WI38 (cell line): ENCODE measurements at regions not wholly inside any gene's neighbourhood (a gene's known extent, or its start where the extent isn't known, plus 50 kb on each side); places are given as distances from the start of the nearest gene placed in this dataset.

Experiments
- H3K4me3 ChIP-seq: 2 replicates; pipeline ENCODE4 v1.5.1; 2011; ENCODE audit warnings: low read depth, mild to moderate bottlenecking, control low read depth, low read length
- TF ChIP-seq, protein P1 (sequence below): IDR thresholded peaks from 2 replicates; pipeline ENCODE4 v1.5.1; 2012; ENCODE audit warnings: low read depth, mild to moderate bottlenecking, control low read depth, low read length

DNA sequence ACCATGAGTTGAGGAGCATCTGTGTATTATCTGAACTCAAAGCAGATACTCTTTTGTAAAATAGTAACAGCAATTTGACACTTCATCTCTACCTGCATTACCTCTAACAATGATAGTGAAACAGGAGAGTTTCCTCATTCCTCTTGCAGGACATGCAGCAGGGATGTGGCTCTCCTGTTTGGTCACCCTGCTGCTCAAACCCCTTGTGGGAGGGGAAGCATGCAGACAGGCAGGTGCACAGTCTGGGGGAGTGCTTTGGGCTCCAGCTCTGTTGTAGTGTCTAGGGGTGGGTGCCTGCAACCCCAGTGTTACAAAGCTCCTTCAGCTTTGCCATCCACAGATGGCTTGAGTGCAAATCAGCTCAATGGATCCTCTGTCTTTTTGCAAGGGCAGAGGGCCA, 827.6 kb downstream of the DACH1 start:
- TF ChIP-seq, protein P1, sequence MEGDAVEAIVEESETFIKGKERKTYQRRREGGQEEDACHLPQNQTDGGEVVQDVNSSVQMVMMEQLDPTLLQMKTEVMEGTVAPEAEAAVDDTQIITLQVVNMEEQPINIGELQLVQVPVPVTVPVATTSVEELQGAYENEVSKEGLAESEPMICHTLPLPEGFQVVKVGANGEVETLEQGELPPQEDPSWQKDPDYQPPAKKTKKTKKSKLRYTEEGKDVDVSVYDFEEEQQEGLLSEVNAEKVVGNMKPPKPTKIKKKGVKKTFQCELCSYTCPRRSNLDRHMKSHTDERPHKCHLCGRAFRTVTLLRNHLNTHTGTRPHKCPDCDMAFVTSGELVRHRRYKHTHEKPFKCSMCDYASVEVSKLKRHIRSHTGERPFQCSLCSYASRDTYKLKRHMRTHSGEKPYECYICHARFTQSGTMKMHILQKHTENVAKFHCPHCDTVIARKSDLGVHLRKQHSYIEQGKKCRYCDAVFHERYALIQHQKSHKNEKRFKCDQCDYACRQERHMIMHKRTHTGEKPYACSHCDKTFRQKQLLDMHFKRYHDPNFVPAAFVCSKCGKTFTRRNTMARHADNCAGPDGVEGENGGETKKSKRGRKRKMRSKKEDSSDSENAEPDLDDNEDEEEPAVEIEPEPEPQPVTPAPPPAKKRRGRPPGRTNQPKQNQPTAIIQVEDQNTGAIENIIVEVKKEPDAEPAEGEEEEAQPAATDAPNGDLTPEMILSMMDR, result no peak
- H3K4me3 ChIP-seq, result no peak overlapping the region

DNA sequence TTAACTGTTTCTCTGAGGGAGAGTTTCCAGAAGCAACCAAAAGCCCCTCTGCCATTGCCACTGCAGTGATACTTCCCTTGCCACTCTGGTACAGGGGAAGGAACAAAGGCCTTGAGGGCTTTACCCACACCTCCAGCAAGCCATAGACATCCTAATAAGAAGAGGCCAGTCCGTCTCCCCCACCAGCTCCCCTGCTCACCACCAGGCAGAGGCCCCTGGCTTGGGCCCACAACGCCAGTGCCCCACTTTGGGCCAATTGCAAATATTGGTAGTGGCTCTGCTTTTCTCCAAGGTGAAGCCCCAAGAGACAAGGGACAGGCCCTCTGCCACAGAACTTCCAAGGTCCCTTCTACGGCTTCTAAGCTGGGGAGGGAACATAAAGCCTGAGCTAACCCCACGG, 833.0 kb downstream of the DACH1 start:
- TF ChIP-seq, protein P1, result no peak

DNA sequence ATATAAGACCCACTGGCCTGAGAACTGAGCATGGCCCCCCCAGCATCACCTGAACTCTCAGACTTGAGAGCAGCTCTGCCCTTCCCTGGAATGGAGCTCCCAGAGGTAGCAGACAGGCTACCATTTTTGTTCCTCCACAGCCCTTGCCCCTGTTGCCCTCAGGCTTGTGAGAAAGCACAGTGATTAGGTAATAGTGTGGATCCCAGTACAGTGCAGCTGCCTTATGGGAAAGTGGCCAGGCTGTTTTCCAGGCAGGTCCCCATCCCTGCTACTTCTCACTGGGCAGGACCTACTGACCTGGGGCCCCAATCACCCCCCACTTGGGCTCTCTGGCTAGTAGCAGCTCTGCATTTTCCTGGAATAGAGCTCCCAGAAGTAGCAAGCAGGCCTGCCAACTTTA, 834.0 kb downstream of the DACH1 start:
- H3K4me3 ChIP-seq, result no peak overlapping the region
- TF ChIP-seq, protein P1, result no peak

More for the DNA sequence above, 833.0 kb downstream of the DACH1 start:
- no peak overlapping the region for H3K4me3 ChIP-seq

DNA sequence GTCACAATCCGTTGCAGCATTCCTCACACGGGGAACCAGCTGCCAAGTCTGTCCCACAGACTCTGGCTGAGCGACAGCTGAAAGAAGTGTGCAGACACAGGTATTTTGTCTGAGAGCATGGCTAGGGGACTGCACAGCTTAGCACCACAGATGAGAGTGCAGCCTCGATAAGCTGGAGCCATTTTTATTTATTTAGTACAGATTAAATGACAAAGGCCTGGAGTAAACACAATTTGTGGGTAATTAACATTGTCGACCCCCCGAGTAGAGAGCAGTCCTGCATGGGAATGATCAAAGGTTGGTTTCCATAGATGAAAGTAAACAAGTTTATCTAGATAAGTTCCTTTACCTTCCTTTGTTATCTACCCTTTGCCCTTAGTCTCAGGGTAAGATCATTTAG, 836.2 kb downstream of the DACH1 start:
- no peak overlapping the region for H3K4me3 ChIP-seq
- TF ChIP-seq, protein P1, result no peak

DNA sequence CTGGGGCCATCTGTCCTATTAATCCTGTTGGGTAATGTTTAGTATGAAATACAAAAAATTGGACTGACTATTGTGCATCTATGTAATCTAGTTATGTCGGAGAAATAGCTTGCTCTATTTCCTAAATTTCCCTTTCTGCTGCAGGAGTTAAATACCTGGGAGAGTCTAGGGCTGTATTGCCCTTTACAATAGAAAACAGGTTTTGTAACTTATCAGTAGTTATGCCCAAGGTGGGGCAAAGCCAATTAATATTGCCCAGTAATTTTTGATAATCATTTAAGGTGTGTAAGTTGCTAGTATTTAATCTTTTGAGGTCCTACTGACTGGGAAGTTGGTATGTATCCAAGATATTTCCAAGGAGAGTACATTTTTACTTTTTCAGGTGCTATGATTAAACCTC, 838.1 kb downstream of the DACH1 start:
- no peak overlapping the region for H3K4me3 ChIP-seq

DNA sequence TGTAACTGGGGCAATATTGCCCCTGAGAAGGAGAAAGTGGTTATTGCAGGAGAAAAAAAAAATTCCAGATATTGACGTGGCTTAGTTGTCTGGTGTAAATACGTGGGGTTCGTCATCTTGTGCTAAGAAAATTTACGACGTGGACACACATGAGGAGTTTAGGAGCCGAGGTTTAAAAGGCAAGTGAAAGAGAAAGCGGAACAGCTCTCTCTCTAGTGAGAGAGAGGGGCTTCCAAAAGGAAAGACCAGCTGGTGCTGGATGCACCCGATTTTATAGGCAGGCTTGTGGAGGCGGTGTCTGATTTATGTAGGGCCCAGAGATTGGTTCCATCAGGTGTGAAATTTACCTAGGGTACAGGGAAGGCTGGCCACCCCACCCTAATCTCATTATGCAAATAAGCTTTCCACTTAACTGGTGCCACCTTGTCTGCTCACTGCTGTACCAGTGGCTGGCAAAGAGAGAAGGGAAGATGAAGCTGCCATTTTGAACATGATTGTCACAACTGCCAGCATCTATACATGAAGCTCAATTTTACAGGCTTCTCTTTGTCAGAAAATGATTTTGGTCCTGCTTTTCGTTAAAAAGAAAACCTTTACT, 845.1 kb downstream of the DACH1 start:
- H3K4me3 ChIP-seq, result no peak overlapping the region
- TF ChIP-seq, protein P1, result no peak

More for the DNA sequence above, 838.1 kb downstream of the DACH1 start:
- TF ChIP-seq, protein P1, result no peak

DNA sequence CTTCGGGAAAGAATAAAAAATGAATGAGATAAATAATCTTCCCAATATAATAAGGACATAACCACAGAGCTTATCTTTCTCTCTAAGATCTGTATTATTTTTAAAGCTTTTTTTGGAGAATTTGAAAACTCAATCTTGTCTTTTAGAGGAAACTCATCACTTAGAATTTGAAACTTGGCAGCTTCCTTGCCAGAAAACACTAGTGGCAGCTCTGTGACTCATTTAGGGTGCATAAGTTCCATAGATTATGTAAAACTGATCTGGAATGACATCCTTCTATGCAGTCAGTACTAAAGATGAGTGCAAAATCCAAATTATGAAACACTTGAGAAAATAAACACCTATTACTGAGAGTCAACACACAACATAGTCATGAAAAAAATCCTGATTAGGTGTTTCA, 848.0 kb downstream of the DACH1 start:
- TF ChIP-seq, protein P1, result no peak
- H3K4me3 ChIP-seq, result no peak overlapping the region
